ENCODE measurements at regions not wholly inside any gene's neighbourhood (a gene's known extent, or its start where the extent isn't known, plus 50 kb on each side); places are given as distances from the start of the nearest gene placed in this dataset.

- Mint-ChIP-seq H3K27ac (no peak overlapping the region), H3K27me3 (peaks cover 5% of the 10 kb centered on the region), H3K4me1 (ENCODE audit: unreplicated experiment) (peaks cover 18% of the 10 kb centered on the region), H3K9me3 (no peaks in the 10 kb centered on the region), H3K36me3 (no peaks in the 10 kb centered on the region), H3K4me3 (no peak overlapping the region)
- DNase-seq (ENCODE audit: extremely low spot score, unreplicated experiment), result no peak
- TF ChIP-seq CTCF (conservative IDR thresholded peaks at IDR 0.05), result no peak
Observed at GRCh38 chr2:2787301-2787907, 456.3 kb upstream of the MYT1L start.

- Mint-ChIP-seq H3K9me3 (no peaks in the 10 kb centered on the region), H3K4me1 (ENCODE audit: unreplicated experiment) (no peaks in the 10 kb centered on the region), H3K27ac (no peak overlapping the region), H3K27me3 (peaks cover 14% of the 10 kb centered on the region), H3K4me3 (no peak overlapping the region), H3K36me3 (no peaks in the 10 kb centered on the region)
- no peak for DNase-seq (ENCODE audit: extremely low spot score, unreplicated experiment)
- TF ChIP-seq CTCF (conservative IDR thresholded peaks at IDR 0.05), result no peak
Observed at GRCh38 chr2:2782007-2782406, 450.9 kb upstream of the MYT1L start.

- no peak for DNase-seq (ENCODE audit: extremely low spot score, unreplicated experiment)
- no peak overlapping the region for H3K4me3 Mint-ChIP-seq
- no peaks in the 10 kb centered on the region for H3K4me1 Mint-ChIP-seq (ENCODE audit: unreplicated experiment)
- no peaks in the 10 kb centered on the region for H3K9me3 Mint-ChIP-seq
- no peak overlapping the region for H3K27ac Mint-ChIP-seq
- no peak for TF ChIP-seq CTCF (conservative IDR thresholded peaks at IDR 0.05)
- H3K27me3 Mint-ChIP-seq, result peaks cover 14% of the 10 kb centered on the region
- H3K36me3 Mint-ChIP-seq, result no peaks in the 10 kb centered on the region
Observed at GRCh38 chr2:2779727-2780126, 448.7 kb upstream of the MYT1L start.

- Mint-ChIP-seq H3K36me3 (no peaks in the 10 kb centered on the region), H3K27me3 (peaks cover 19% of the 10 kb centered on the region), H3K27ac (no peak overlapping the region), H3K4me1 (ENCODE audit: unreplicated experiment) (no peaks in the 10 kb centered on the region), H3K9me3 (no peaks in the 10 kb centered on the region), H3K4me3 (no peak overlapping the region)
- no peak for TF ChIP-seq CTCF (conservative IDR thresholded peaks at IDR 0.05)
- DNase-seq (ENCODE audit: extremely low spot score, unreplicated experiment), result no peak
Observed at GRCh38 chr2:2777876-2778275, 446.8 kb upstream of the MYT1L start.

GRCh38 chr2:2777213-2777612 is 446.1 kb upstream of the MYT1L start:
- no peaks in the 10 kb centered on the region for H3K9me3 Mint-ChIP-seq
- H3K27me3 Mint-ChIP-seq, result peaks cover 16% of the 10 kb centered on the region
- DNase-seq (ENCODE audit: extremely low spot score, unreplicated experiment), result no peak
- no peaks in the 10 kb centered on the region for H3K4me1 Mint-ChIP-seq (ENCODE audit: unreplicated experiment)
- no peak overlapping the region for H3K4me3 Mint-ChIP-seq
- no peak overlapping the region for H3K27ac Mint-ChIP-seq
- TF ChIP-seq CTCF (conservative IDR thresholded peaks at IDR 0.05), result no peak
- no peaks in the 10 kb centered on the region for H3K36me3 Mint-ChIP-seq

- Mint-ChIP-seq H3K27me3 (peaks cover 12% of the 10 kb centered on the region), H3K9me3 (no peaks in the 10 kb centered on the region), H3K4me3 (no peak overlapping the region), H3K36me3 (no peaks in the 10 kb centered on the region), H3K4me1 (ENCODE audit: unreplicated experiment) (no peaks in the 10 kb centered on the region), H3K27ac (no peak overlapping the region)
- no peak for DNase-seq (ENCODE audit: extremely low spot score, unreplicated experiment)
- no peak for TF ChIP-seq CTCF (conservative IDR thresholded peaks at IDR 0.05)
Observed at GRCh38 chr2:2775018-2775417, 443.9 kb upstream of the MYT1L start.
